Activated CD4-positive, alpha-beta T cell treated with anti-CD3 and anti-CD28 coated beads, Interleukin-10, Interleukin-2, amounts not matched to agents 100 ng/mL and 50 ng/mL, durations not matched to agents 16 hours and 8 hours (primary cell): ENCODE measurements at regions not wholly inside any gene's neighbourhood (a gene's known extent, or its start where the extent isn't known, plus 50 kb on each side); places are given as distances from the start of the nearest gene placed in this dataset.
"Not testable (repeated sequence)": the region's sequence is repeated elsewhere in the genome, so short reads cannot be mapped to it uniquely, and the experiment has no call there.

Experiments
- DNase-seq: peaks from one replicate; pipeline ENCODE4 v3.0.0-alpha.2; 2020

DNA sequence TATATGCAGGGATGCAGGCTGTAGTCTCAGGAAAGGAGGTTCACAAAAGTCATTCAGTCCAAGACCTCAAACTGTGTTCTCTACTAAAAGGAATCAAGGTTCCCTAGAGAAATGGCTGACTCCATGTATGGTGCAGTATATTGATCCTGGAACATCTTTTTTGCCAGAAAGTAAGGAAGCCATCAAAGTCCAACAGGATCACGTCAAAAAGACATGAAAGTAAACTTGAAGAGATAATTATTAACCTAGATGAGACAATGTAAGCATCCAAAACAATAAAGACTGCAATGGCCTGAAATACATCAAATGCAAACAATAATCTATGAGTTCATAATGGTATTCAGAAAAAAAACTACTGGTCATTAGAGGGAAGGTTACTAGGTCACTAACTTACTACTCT, 115.6 kb upstream of the FABP2 start:
- not testable (repeated sequence) for DNase-seq

DNA sequence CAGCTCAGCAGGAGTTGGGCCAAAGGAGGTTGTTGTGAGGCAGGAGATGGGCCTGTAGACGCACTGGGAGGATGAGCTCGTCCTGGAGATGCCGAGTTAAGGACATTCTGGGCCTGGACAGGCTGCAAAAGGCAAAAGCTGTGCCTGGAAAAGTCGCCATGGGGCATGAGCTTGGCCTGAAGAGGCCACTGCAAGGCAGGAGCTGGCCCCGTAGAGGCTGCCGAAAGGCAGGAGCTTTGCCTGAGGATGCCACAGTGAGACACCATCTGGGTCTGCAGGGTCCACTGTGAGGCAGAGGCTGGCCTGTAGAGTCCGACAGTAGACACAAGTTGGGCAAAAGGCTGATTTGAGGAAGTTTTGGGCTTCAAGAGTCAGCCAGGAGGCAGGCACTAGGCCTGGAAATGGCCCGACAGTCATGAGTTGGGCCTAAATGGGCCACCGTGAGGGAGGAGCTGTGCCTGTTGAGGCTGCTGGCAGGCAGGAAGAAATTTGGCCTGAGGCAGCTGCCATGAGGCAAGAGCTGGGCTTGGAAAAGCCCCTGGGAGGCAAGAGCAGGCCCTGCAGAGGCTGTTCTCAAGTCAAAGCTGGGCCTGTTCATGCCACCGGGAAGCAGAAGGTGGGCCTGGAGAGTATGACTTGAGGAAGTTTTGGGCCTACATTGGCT, 86.8 kb upstream of the FABP2 start:
- not testable (repeated sequence) for DNase-seq

DNA sequence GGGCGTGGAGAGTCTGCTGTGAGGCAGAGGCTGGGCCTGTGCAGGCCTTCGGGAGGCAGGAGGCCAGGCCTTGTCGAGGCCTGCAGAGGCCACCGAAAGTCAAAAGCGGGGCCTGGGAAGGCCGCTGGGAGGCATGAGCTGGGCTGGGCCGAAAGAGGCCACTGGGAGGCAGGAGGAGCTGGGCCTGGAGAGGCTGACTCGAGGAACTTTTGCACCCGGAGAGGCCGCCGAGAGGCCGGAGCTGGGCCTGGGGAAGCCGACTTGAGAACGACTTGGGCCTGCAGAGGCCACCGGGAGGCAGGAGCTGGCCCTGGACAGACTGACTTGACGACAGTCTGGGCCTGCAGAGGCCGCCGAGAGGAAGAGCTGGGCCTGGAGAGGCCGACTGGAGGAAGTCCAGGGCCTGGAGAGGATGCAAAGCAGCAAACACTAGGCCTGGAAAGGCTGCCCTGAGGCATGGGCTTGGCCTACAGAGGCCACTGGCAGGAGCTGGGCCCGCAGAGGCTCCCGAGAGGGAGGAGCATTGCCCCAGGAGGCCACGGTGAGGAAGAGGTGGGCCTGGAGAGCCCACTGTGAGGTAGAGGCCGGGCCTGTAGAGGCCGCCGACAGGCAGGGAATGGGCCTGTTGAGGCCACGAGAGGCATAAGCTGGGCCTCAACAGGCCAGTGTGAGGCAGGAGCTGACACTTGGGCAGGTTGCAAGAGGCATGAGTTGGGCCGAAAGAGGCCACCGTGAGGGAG, 85.0 kb upstream of the FABP2 start:
- not testable (repeated sequence) for DNase-seq

DNA sequence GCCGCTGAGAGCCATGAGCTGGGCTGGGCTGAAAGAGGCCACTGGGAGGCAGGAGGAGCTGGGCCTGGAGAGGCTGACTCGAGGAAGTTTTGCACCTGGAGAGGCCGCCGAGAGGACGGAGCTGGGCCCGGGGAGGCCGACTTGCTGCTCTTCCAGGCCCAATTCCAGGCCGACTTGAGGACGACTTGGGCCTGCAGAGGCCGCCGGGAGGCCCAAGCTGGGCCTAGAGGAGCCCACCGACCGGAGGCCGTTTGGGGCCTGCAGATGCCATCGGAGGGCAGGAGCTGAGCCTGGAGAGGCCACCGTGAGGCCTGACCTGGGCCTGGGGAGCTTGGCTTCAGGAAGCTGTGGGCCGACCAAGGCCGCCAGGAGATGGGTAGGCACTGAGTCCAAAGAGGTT, 84.1 kb upstream of the FABP2 start:
- DNase-seq, result not testable (repeated sequence)

DNA sequence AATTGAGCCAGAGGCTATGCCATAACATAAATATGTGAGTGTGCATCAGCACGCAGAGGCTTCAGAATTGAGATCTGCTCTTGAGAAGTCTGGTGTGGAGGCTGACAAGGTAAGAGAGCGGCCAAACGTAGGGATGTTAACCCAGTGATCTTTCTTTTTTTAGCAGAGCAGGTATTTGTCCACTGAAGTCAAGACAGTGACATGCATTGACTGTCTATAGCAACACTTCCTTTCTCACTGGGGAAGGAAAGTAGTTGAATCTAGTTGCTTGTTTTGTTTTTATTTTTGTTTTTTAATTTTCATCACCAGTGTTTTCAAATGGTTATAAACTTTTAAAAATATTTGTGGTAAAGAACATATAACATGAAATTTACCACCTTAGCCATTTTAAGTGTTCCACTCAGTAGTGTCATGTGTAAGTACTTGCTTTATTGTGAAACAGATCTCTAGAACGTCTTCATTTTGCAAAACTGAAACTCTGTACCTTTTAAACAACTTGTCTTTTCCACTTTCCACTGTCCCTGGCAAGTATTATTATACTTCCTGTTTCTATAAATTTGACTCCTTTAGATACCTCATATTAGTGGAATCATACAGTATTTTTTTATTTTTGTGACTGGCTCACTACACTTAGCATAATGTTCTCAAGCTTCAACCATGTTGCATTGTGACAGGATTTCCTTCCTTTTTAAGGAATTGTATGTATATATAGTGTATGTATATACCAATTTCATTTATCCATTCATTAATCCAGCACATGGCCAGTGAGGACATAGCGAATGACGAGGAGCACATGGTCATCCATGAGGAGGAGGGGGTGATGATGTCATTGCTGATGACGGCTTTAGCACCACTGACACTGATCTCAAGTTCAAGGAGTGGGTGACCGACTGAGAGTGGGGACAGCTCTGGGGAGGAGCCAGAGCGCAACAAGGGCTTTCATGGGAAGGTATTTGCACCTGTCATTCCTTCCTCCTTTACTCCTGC, 80.7 kb upstream of the FABP2 start:
- DNase-seq, result not testable (repeated sequence)

DNA sequence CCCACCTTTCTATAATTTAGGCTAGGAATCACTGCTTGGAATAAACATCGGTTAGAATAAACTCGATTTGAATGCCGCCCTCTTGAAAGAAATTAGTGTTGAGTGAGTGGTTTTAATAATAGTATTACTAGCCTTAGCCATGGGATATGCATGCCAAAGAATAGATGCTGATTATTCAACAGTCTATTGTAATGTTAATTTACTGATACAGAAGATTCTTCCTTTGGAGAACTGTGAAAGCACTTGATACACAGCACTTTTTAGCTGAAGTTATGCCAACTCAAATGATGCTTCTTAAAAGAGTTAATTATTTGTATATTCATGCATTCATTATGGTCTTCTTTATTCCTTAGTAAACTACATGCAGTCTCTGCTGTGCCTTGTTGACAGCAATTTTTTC, 73.8 kb upstream of the FABP2 start:
- not testable (repeated sequence) for DNase-seq

GRCh38 chr4:119394826-119395225, 72.9 kb upstream of the FABP2 start:
- no peak for DNase-seq

GRCh38 chr4:119388791-119389190, 66.9 kb upstream of the FABP2 start:
- DNase-seq, result not testable (repeated sequence)

GRCh38 chr4:119374616-119375015, 52.7 kb upstream of the FABP2 start:
- DNase-seq, result peak; percentile 10

GRCh38 chr4:119372316-119373062, 50.6 kb upstream of the FABP2 start:
- DNase-seq, result not testable (repeated sequence)
